GM19468 (cell line): ENCODE measurements at regions not wholly inside any gene's neighbourhood (a gene's known extent, or its start where the extent isn't known, plus 50 kb on each side); places are given as distances from the start of the nearest gene placed in this dataset.

Experiments
- ATAC-seq: cut with Tn5 transposase; IDR thresholded peaks from one replicate; pipeline ENCODE4 v1.9.1; 2021; ENCODE audit warnings: mild to moderate bottlenecking, moderate library complexity, moderate number of reproducible peaks; ENCODE audit not compliant: unreplicated experiment; ENCODE audit errors: extremely low read depth

DNA sequence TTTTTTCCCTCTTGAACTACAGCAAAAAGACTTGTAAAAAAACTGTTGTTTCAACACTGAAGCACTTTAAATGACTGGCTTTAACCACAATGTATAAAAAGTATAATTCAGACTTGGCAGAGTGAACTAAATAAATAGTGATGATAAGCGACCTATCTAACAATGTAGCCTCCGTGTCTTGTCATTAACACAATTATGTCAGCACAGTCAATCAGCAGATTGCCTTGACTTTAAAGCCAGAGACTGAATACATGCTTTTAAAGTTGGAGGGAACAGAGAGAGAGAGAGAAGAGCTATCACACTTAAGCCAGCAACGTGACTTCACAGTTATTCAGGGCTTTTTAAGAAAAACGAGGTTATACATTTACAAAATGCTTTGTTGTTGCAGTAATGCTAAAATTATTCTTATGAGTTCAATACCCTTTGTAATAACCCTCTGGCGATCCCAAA lies 378.1 kb downstream of the LMO4 start:
- no peak for ATAC-seq

DNA sequence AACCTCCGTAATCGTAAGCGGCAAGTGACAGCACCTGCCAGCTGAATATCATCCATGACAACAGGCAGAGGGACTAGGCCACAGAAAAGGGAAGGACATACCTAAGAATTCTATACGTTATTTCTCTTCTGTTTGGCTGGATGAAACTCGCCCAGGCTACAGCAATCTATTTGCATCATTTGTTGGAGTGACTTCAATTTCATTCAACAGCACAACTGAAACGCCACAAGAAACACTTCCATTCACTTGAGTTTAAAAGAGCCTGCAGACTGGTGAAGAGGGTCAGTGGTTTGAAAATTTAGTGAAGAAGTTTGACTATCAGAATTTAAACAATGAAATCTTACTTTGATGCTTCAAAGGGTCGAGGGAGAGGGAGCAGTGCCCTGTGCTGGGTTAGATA lies 378.7 kb downstream of the LMO4 start:
- no peak for ATAC-seq

DNA sequence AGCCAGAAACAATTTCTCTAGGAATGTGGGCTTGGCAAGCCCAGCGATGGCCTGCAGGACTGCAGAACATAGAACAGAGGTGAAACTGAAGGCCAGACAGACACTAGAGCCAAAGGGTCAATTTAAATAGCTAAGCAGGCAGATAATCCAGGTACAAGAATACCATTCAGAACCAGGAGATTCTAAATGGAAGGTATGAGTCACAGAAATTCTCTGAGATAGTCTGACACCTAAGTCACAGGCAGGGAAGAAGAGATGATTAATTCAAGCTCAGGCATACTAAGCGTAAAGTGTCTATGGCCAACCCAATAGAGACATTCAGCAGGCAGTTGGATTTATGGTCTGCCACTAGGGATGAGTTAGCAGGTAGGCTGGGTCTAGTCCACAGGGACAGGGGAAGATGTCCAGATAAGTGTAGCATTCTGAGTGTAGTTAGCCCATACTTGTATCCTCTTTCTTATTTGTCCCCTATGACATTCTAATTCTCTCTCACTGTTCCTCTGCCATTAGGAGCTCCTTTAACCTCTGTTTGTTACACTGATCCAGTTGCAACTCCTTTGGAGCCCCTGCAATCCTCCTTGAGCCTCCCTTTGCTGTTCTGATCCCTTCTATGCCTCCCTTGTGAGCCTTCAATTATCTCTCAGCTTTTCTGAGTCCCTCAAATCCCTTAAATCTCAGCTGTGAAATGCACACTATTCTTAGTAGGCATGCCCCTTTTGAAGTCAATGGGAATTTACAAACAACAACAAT lies 383.8 kb downstream of the LMO4 start:
- no peak for ATAC-seq

DNA sequence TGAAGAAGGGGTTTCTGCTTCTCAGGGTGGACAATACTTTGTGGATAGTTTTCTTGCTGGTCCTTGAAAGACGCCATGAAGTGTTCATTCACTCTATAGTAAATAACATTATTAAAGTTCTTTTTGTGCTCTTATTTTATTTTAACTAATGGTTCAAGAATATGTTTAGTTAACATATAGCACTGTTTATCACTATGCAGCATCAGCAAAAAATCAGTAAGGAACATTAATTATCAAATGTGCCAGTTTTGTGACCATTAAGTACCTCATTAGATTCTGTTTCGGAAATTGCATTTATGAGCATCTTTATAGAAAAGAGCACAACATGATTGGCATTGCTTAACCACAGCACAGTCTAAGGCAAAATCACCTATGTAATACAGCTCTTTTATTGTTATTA lies 385.6 kb downstream of the LMO4 start:
- ATAC-seq, result no peak

DNA sequence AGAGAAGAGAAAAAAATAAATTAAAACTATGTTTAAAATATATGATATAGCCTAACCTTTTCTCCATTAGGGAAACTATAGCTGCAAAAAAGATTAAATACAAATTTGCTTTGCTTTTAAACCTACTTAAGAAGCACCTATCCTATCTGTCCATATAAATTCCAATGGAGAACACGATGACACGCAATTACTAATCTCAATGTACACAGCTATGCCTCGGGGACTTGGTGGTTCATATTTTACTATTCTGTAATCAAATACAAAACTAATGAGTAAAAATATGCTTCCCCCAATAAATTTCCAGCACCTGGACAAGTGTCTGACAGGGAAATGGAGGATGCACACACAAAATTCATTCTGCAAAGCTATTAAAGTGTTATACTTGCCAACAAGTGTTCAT lies 386.4 kb downstream of the LMO4 start:
- ATAC-seq, result no peak

DNA sequence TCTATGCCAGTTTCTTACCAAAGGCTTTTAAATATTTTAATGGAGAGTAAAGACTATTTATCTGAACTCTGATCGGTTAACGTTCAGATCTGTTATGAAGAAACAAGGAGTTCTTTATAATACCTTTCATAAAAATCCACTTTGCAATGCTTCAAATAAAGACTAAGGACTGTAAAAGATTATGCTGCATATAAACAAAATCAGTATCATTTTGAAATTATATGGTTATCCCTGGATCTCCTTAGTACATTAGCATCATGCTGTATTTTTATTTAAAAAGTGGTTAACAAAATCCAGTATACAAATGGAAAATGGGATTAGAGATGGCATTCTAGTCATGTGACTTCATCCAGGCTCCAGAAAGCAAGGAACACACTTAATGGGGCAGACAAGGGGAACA lies 386.8 kb downstream of the LMO4 start:
- ATAC-seq, result no peak

DNA sequence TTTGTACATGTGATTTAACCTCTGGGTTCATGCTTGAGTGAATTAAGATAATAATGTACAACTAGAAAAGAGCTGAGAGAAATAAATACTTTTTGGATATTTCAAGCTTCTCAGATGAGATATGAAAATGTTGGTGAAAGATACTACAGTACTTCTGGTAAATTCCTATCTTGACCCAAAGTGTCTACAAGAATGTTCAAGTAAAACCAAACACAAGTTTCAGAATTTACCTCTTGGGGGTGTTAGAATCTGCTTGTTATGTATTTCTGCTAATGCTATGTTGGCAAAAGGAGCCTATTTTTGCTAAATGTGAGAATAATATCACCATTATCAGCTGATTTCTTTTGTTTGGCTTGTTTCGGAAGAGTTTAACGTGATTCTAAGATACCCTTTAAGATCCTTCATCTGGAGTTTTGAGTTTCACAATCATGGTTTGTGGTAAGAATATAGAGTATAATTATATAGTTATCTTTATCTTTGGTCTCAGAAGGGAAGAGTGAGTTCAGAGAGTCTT lies 388.5 kb downstream of the LMO4 start:
- no peak for ATAC-seq

DNA sequence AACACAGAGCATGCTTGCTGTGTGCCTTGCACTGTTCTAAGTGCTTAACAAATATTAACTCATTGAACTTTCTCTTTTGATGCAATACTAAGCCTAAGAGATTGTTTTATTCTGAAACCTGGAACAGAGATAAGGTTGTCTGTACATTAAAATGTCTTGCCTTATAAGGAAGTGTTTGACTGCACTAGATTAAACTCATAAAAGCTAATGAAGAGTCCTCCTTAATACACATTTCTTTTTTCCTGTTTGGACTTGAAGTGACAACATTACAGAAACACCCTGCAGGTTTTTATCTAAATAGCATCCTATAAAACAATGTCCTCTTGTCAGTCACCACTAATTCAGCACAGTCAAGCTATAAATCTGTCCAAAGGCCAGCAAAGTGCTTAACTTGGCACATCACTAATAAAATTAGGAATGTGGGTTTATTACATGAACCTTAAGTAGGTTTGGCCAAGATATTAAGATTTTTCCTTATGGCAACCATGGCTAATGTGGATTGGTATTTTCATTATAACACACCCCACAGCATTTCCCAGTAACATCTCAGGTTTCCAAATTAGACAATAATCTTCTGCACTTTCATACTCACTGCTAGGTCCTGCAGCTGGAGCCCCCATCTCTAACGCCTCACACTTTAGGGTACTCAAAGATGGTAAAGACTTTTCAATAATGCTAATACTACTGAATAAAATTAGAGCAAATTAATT lies 389.7 kb downstream of the LMO4 start:
- ATAC-seq, result no peak

DNA sequence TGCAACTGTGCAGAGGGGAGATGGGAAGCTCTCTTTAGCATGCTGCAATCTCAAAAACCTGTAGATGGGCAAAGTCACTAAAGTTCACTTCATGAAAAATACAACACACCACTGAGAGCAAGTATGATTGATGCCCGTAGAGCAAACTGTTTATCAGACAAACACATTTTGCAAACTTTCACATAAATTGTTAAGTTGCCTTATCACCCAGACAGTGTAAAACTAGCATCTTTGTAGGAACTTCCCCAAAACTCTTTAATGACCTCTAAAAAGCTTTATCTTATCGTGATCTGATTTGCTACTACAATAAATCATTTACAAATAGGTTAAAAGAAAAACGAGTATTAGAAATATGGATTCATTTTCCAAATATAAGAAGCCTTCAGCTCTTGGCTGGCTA lies 391.0 kb downstream of the LMO4 start:
- ATAC-seq, result no peak

DNA sequence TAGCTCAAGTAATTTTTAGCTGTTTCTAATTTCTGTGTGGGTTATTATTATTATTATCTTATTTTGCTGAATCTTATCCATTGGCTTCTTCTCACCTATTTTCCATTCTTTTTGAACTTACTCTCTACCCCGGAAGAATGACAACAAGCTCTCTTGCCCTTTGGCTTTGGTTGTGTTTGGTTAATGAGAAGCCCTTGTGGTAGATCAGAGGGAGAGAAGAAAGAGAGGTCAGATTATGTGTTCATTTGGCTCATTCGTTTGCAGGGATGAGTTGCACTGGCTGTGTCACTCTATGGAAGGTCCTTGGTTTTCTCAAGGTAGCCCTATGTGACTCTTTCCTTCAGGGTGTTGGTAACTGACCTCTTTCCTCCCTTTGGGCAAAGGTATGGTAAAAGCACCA lies 391.9 kb downstream of the LMO4 start:
- ATAC-seq, result no peak

DNA sequence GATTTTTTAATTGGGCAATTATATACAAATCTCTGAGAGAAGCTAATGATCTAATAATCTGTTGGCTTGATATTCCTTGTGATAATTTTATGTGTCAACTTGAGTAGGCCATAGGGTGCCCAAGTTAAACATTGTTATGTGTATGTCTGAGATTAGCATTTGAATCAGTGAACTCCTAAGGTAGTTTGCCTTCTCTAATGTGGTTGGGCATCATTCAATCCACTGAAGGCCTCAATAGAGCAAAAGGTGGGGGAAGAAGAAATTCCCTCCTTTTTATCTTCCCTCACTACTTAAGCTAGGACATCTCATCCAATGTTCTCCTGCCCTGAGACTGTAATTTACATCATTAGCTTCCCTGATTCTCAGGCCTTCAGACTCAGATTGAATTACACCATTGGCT lies 394.5 kb downstream of the LMO4 start:
- ATAC-seq, result no peak

DNA sequence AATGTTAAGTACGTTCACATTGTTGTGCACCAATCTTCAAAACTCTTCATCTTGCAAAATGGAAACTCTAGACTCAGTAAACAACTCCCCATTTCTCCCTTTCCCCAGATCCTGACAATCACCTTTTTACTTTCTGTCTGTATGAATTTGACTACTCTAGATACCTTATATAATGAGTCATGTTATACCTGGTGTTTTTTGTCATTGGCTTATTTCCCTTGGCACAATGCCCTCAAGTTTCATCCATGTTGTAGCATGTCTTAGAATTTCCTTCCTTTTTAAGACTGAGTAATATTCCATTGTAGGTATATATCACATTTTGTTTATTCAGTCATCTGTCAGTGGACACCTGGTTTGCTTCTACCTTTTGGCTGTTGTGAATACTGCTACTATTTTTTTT lies 399.5 kb downstream of the LMO4 start:
- no peak for ATAC-seq

DNA sequence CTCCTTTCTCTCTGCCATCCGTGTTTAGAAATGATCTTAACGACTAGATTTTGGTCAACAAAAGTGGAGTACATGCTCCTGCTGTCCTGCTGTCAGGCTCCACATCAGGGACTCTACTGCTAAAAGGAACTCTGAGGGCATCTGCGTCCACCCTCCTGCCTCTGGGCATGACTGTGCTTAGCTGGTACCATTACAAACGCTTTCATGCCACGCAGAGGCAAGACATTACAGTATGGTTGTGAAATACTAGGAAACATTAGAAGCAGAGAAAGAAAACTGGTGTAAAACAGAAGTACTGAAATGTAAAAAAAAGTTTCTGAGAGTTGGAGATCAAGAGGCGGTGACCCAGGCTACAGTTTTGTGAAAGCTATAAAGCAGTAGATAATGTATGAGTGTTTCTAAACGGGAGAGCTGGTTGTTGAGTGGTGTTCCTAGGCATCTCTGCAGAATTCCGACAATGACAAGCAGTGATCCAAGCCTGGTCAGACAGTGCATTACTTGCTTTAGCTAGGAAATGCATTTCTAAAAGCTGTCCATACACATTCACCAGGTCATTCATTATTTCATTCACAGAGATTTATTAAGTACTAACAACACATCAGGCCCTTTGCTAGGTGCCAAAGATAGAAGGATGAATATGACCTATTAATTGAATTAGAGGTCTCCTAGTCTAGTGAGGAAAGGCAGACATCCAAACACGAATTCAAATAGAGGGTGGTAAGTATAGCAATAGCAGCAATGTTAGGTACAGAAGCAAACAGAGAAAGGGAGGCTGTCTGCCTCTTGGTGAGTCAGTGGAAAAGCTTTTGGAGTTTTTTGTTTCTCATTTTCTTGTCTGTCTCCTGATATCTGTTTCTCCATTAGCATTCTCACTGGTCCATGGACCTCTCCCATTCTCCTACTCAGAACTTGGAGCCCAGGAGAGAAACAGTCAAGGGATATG lies 401.9 kb downstream of the LMO4 start:
- no peak for ATAC-seq

DNA sequence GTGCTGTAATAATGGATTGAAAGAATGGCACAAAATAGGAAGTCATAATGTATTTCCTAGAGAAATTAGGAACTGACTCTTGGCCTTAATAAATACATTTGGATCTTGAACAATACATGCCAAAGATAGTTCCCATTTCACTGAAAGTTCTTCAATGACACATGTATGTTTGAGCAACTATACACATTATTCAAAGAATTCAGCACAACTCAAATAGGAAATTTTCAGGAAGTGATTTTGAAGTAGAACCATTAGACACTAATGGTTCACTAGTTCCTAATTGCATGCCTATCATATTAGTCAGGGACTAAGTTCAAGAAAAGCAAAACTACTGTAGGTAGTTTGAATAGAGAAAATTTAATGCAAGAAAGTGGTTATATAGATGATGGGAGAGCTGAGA lies 404.7 kb downstream of the LMO4 start:
- no peak for ATAC-seq

DNA sequence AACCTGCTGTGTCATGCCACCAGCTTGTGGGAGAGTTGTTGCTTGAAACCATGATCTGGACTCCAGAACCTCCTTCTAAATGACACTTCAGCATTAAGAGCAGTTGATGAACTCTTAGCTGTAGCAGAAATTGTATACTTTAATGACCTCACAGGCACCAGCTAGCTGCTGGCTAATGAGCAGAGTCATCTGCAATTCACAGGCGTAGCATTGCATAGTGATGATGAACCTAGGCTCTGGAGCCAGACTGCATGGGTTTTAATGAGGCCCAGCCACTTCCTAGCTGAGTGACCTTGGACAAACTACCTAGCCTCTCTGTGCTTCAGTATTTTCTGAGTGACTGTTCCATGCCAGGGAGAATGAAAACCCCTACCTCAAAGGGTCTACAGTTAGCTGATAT lies 407.1 kb downstream of the LMO4 start:
- no peak for ATAC-seq

DNA sequence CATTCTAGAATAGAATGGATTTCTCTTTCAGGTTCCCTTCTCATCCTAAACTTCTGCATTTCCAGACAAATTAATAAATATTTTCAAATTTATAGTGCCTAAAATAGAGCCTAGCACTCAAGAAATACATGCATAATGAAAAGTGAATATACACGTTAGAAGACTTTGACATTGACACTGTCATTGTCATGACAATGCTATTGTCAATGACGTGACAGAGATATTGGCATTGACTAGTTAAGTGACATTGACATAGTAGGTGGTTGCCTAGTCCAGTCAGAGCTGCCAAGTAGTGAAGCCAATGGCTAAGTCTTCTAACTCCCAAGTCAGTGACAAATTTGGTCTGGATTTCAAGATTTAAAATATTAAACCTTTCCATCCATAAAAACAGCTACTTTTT lies 410.5 kb downstream of the LMO4 start:
- no peak for ATAC-seq

DNA sequence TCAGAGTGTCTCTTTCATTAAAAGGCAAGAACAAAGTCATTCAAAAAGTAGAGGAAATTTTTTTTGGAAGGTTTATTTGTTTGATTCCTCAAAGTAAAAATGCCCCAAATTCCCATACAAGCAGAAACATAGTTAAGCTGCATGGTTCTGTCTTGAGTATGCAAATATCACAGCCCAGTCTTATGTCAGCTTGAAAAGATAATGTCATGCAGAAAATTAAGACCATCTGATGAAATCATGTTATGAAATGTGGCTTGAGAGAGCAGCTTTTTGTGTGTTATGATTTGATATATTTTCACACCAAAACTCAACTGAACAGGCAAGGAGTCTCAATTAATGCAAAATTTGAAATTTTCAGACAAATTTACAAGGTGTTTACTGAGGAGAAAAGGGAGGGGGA lies 411.0 kb downstream of the LMO4 start:
- ATAC-seq, result no peak

DNA sequence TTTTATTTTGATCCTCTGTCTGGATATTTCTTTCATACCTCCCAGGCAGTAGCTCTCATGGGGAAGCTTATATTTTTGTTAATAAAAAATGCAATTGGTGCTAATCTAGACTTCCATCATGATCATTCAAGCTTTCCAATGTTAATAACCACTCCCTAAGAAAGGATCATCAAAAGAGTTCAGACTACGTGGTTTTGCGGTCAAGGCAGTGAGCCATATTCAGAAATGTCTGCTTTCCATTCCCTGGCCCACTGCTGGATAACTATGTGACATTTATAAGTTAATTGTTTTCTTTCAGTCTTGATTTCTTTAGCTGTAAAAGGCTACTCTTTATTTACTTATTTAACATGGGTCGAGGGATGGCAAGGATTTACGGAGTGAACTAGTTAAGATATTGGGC lies 414.6 kb downstream of the LMO4 start:
- no peak for ATAC-seq

DNA sequence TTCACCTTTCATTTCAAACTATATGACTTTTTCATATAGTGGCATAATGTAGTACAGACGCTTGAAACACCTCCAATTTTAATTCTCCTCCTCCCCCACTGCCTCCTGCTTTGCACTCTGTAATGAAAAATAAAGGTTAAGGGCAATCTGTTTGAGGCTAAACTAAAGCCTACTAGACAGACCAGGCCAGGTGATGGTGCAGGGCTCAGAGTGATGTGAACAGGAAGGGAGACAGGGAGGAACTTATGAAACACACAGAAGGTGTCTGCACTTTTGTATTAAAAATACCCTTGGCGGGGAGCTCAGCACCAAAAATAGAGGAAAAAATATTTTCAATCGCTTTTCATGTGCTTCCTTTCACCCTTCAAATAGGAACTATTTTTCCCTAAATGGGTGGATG lies 415.4 kb downstream of the LMO4 start:
- no peak for ATAC-seq

DNA sequence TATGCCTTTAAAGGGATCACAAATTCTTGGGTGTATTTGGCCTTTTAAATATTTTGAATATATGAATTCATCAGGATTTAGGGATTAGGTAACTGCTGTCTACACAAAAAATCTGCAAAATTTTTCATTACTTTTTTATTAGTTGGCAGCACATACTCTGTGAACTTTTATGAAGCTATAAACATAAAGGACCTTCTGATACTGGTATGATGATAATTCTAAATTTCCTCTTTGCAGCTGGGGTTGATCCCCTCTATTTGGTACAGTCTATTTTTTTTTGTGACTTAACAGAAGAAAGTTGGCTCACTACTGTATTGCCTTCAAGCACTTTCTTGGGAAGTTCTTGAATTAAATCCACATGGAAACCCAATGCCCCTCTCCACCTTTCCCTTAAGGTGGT lies 416.1 kb downstream of the LMO4 start:
- ATAC-seq, result no peak

DNA sequence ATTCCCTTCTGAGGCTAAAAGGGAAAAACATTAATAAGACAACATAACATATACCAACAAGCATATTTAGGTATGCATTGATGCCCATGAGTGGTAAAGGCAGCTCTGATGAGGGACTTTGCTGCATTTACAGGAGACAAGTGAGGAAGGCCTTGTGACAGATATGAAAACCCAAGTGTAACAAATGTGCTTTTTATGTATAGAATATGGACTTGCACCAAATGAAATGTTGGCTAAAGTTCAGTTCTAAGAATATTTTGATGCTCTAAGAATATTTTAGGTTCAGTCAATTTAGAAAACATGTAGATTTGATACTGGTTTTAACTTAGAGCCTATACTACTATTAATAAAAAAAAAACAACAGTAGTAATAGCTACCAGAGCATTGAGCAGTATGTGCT lies 424.7 kb downstream of the LMO4 start:
- ATAC-seq, result no peak
